ENCODE measurements at regions not wholly inside any gene's neighbourhood (a gene's known extent, or its start where the extent isn't known, plus 50 kb on each side); places are given as distances from the start of the nearest gene placed in this dataset.

GRCh38 chr7:114190387-114190786 is 224.2 kb upstream of the FOXP2 start:
- H3K4me3 Mint-ChIP-seq = no peak overlapping the region
- Histone ChIP-seq H4K20me1 (ENCODE audit: insufficient read depth, low read length) (no peaks in the 10 kb centered on the region), H3K4me1 (ENCODE audit: control insufficient read depth in 1 of 2, insufficient read depth in 2 of 2, low read length in 2 of 2) (no peaks in the 10 kb centered on the region), H3K27ac (ENCODE audit: low read depth in 1 of 2, low read length in 2 of 2) (no peak overlapping the region), H3K9ac (ENCODE audit: insufficient read depth, low read length, poor library complexity, severe bottlenecking) (no peak overlapping the region), H3K79me2 (ENCODE audit: insufficient read depth, low read length) (no peaks in the 10 kb centered on the region), H3K36me3 (replicated peaks in 1 of 2; ENCODE audit: control insufficient read depth in 1 of 2, insufficient read depth in 2 of 2, low read length in 2 of 2) (no peaks in the 10 kb centered on the region), H3K9me3 (replicated peaks in 1 of 2; ENCODE audit: control insufficient read depth in 1 of 2, insufficient read depth in 1 of 2, low read length in 2 of 2) (no peaks in the 10 kb centered on the region), H3K4me3 (replicated peaks in 1 of 3; ENCODE audit: low read depth in 2 of 3, low read length in 3 of 3) (no peak overlapping the region), H3K27me3 (ENCODE audit: control insufficient read depth in 2 of 2, insufficient read depth in 2 of 2, low read length in 2 of 2) (no peaks in the 10 kb centered on the region), H3K4me2 (replicated peaks; ENCODE audit: extremely low read depth, low read length, poor library complexity, severe bottlenecking) (no peak overlapping the region), H2AFZ (ENCODE audit: insufficient read depth, low read depth, low read length, poor library complexity, severe bottlenecking) (no peak overlapping the region)
- no peak overlapping the region for H3K27ac Mint-ChIP-seq
- TF ChIP-seq, protein P1, sequence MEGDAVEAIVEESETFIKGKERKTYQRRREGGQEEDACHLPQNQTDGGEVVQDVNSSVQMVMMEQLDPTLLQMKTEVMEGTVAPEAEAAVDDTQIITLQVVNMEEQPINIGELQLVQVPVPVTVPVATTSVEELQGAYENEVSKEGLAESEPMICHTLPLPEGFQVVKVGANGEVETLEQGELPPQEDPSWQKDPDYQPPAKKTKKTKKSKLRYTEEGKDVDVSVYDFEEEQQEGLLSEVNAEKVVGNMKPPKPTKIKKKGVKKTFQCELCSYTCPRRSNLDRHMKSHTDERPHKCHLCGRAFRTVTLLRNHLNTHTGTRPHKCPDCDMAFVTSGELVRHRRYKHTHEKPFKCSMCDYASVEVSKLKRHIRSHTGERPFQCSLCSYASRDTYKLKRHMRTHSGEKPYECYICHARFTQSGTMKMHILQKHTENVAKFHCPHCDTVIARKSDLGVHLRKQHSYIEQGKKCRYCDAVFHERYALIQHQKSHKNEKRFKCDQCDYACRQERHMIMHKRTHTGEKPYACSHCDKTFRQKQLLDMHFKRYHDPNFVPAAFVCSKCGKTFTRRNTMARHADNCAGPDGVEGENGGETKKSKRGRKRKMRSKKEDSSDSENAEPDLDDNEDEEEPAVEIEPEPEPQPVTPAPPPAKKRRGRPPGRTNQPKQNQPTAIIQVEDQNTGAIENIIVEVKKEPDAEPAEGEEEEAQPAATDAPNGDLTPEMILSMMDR (IDR thresholded peaks at IDR 0.05) = no peak
- H3K4me1 Mint-ChIP-seq = no peaks in the 10 kb centered on the region
- WGBS (ENCODE audit: insufficient coverage) = 86% methylated on average over 1 of the region's 2 CpGs
- peaks cover 0 to 3% (median 0%) of the 10 kb centered on the region in 7 donors for H3K9me3 Mint-ChIP-seq
- no peaks in the 10 kb centered on the region for H3K36me3 Mint-ChIP-seq
- DNase-seq = no peak
- intact Hi-C loops (cut with micrococcal nuclease) = no loop called here
- H3K27me3 Mint-ChIP-seq (ENCODE audit: low read depth in 3 of 3) = peaks cover 0 to 3% (median 0%) of the 10 kb centered on the region in 3 donors

DNA sequence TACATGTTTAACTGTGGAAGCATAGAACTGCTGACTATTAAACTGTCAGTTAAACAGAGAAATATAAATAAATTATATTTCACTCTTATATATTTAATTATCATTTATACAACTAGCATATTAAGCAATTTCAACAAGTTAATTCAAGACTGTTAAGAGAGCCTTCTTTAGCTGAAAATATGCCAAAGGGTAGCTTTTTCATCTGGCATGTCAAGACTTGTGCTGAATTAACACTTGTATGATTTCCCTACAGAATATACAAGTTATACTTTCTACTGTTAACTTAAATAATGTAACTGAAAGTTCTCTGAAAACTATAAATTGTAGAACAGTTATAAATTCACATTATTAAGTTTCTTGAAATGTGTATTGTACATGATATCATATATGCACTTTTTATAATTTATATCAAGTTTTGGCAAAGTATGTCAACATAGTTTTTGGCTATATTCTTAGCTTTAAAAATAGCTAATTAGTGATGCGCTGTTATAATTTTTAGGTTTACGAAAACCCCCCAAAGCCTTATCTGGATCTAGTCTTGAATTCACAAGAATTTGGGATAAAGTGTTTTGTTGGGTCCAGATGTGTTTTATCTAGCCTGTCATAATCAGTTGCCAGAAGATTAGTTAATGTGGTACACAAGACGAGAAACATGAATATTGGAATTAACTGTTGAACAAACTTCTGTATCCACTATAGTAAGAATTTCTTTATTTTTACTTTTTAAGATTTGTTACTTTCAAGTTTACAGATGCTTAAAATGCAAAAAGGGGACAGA is 231.1 kb upstream of the FOXP2 start:
- no peaks in the 10 kb centered on the region for H3K27me3 Mint-ChIP-seq (ENCODE audit: low read depth in 3 of 3)
- Histone ChIP-seq H3K36me3 (replicated peaks in 1 of 2; ENCODE audit: control insufficient read depth in 1 of 2, insufficient read depth in 2 of 2, low read length in 2 of 2) (no peaks in the 10 kb centered on the region), H3K4me1 (ENCODE audit: control insufficient read depth in 1 of 2, insufficient read depth in 2 of 2, low read length in 2 of 2) (no peaks in the 10 kb centered on the region), H3K4me2 (replicated peaks; ENCODE audit: extremely low read depth, low read length, poor library complexity, severe bottlenecking) (no peak overlapping the region), H3K9me3 (replicated peaks in 1 of 2; ENCODE audit: control insufficient read depth in 1 of 2, insufficient read depth in 1 of 2, low read length in 2 of 2) (no peaks in the 10 kb centered on the region), H3K79me2 (ENCODE audit: insufficient read depth, low read length) (no peaks in the 10 kb centered on the region), H3K27me3 (ENCODE audit: control insufficient read depth in 2 of 2, insufficient read depth in 2 of 2, low read length in 2 of 2) (no peaks in the 10 kb centered on the region), H3K4me3 (replicated peaks in 1 of 3; ENCODE audit: low read depth in 2 of 3, low read length in 3 of 3) (no peak overlapping the region), H4K20me1 (ENCODE audit: insufficient read depth, low read length) (no peaks in the 10 kb centered on the region), H2AFZ (ENCODE audit: insufficient read depth, low read depth, low read length, poor library complexity, severe bottlenecking) (no peak overlapping the region), H3K9ac (ENCODE audit: insufficient read depth, low read length, poor library complexity, severe bottlenecking) (no peak overlapping the region), H3K27ac (ENCODE audit: low read depth in 1 of 2, low read length in 2 of 2) (no peak overlapping the region)
- H3K4me3 Mint-ChIP-seq = no peak overlapping the region
- WGBS (ENCODE audit: insufficient coverage) = no CpG with 5 or more reads among the region's 3 CpGs
- H3K27ac Mint-ChIP-seq = no peak overlapping the region
- no peaks in the 10 kb centered on the region for H3K4me1 Mint-ChIP-seq
- peaks cover 0 to 1% (median 0%) of the 10 kb centered on the region in 7 donors for H3K9me3 Mint-ChIP-seq
- intact Hi-C loops (cut with micrococcal nuclease) = no loop called here
- no peaks in the 10 kb centered on the region for H3K36me3 Mint-ChIP-seq
- no peak for DNase-seq
- TF ChIP-seq, protein P1 (IDR thresholded peaks at IDR 0.05) = no peak
